Caco-2 (cell line): ENCODE measurements at regions not wholly inside any gene's neighbourhood (a gene's known extent, or its start where the extent isn't known, plus 50 kb on each side); places are given as distances from the start of the nearest gene placed in this dataset.

ENCODE experiments used
- BruUV-seq: library from RNA; stranded (reverse); fragments of 400-500 nt; replicated peaks from 2 replicates; lab custom pipeline; 2021; lab: Mats Ljungman, UMichigan
- CTCF ChIA-PET: fragments of 300-600 bp; sonication (Branson Sonifier 250); formaldehyde crosslinking; loops from one replicate; lab custom pipeline; 2022; ENCODE audit warnings: antibody characterized with exemption; lab: Charles Lee
- POLR2A ChIA-PET: fragments of 300-600 bp; sonication (Branson Sonifier 250); formaldehyde crosslinking; loops from one replicate; lab custom pipeline; 2022; ENCODE audit warnings: antibody characterized with exemption; lab: Charles Lee
- DNase-seq, 2 experiments: peaks; one replicate each; pipeline versions ENCODE4 v3.0.0 to v3.0.0-alpha.2; 2020 to 2022
- H3K27me3 ChIP-seq: replicated peaks from 2 replicates; pipeline ENCODE4 v1.6.0; 2011; ENCODE audit warnings: low read length; ENCODE audit not compliant: control insufficient read depth, insufficient read depth
- H3K36me3 ChIP-seq: 2 replicates; pipeline ENCODE4 v1.5.1; 2011; ENCODE audit warnings: low read length; ENCODE audit not compliant: control insufficient read depth, insufficient read depth
- H3K4me1 ChIP-seq: fragments of 250-450 bp; sonication (Bioruptor Pico); 2 replicates; pipeline ENCODE4 v1.5.1; 2020; ENCODE audit warnings: mild to moderate bottlenecking
- H3K4me3 ChIP-seq: 2 replicates; pipeline ENCODE4 v1.5.1; 2011; ENCODE audit warnings: low read depth, mild to moderate bottlenecking, control low read depth, low read length
- H3K9me3 ChIP-seq: fragments of 250-450 bp; sonication (Bioruptor Pico); 2 replicates; pipeline ENCODE4 v1.5.1; 2020; ENCODE audit warnings: mild to moderate bottlenecking, moderate library complexity
- H3K27ac Mint-ChIP-seq: one replicate; pipeline ENCODE4 v1.8.0; 2022; ENCODE audit warnings: mixed read lengths; ENCODE audit not compliant: unreplicated experiment
- H3K27me3 Mint-ChIP-seq: one replicate; pipeline ENCODE4 v1.8.0; 2022; ENCODE audit warnings: mixed read lengths; ENCODE audit not compliant: insufficient read depth, unreplicated experiment
- H3K36me3 Mint-ChIP-seq: one replicate; pipeline ENCODE4 v1.8.0; 2022; ENCODE audit warnings: mild to moderate bottlenecking, mixed read lengths; ENCODE audit not compliant: insufficient read depth, unreplicated experiment
- H3K4me1 Mint-ChIP-seq: one replicate; pipeline ENCODE4 v1.8.0; 2022; ENCODE audit warnings: low read depth, mixed read lengths; ENCODE audit not compliant: unreplicated experiment
- H3K4me3 Mint-ChIP-seq: one replicate; pipeline ENCODE4 v1.8.0; 2022; ENCODE audit warnings: mild to moderate bottlenecking, moderate library complexity, mixed read lengths; ENCODE audit not compliant: unreplicated experiment
- H3K9me3 Mint-ChIP-seq: one replicate; pipeline ENCODE4 v1.8.0; 2022; ENCODE audit warnings: mixed read lengths; ENCODE audit not compliant: unreplicated experiment
- CTCF ChIP-seq, 2 experiments: fragments of 200-600 bp in 1 of 2; IDR thresholded peaks; 1 replicate in 1 of 2; 2 replicates in 1 of 2; pipeline versions ENCODE4 v1.5.1 to v1.8.0; 2011 to 2022; ENCODE audit warnings: antibody characterized with exemption in 1 of 2, control low read depth in 1 of 2, inconsistent platforms in 1 of 2, low read depth in 1 of 2, low read length in 1 of 2, mild to moderate bottlenecking in 1 of 2, moderate library complexity in 1 of 2; ENCODE audit not compliant: insufficient read depth in 1 of 2, severe bottlenecking in 1 of 2, unreplicated experiment in 1 of 2
- intact Hi-C: fragments of 100-400 bp; cut with micrococcal nuclease; formaldehyde crosslinking; loops from one replicate; pipeline ENCODE4 v1.10.0; 2022; ENCODE audit not compliant: unreplicated experiment

GRCh38 chrX:97666890-97667289, 783.2 kb downstream of the RPA4 start:
- Mint-ChIP-seq H3K4me1 (no peaks in the 10 kb centered on the region), H3K36me3 (no peaks in the 10 kb centered on the region), H3K27ac (no peak overlapping the region), H3K4me3 (no peak overlapping the region), H3K9me3 (no peaks in the 10 kb centered on the region), H3K27me3 (no peaks in the 10 kb centered on the region)
- no TSS peak for BruUV-seq
- no peaks in the 10 kb centered on the region for H3K9me3 ChIP-seq
- H3K27me3 ChIP-seq: no peaks in the 10 kb centered on the region
- POLR2A ChIA-PET: no interaction called here
- intact Hi-C loops: no loop called here
- CTCF ChIA-PET: no interaction called here
- TF ChIP-seq CTCF (IDR thresholded peaks at IDR 0.05; ENCODE audit: insufficient read depth in 1 of 2, low read depth in 1 of 2, low read length in 1 of 2, severe bottlenecking in 1 of 2, unreplicated experiment in 1 of 2): no peak
- no peak overlapping the region for H3K4me3 ChIP-seq
- no peak for DNase-seq
- H3K4me1 ChIP-seq: no peaks in the 10 kb centered on the region
- no peaks in the 10 kb centered on the region for H3K36me3 ChIP-seq

- Histone ChIP-seq H3K27me3 (no peaks in the 10 kb centered on the region), H3K4me1 (no peaks in the 10 kb centered on the region), H3K4me3 (no peak overlapping the region), H3K36me3 (no peaks in the 10 kb centered on the region), H3K9me3 (no peaks in the 10 kb centered on the region)
- BruUV-seq: no TSS peak
- Mint-ChIP-seq H3K4me1 (no peaks in the 10 kb centered on the region), H3K4me3 (no peak overlapping the region), H3K9me3 (no peaks in the 10 kb centered on the region), H3K27ac (no peak overlapping the region), H3K36me3 (no peaks in the 10 kb centered on the region), H3K27me3 (no peaks in the 10 kb centered on the region)
- DNase-seq: no peak
- POLR2A ChIA-PET: no interaction called here
- no peak for TF ChIP-seq CTCF (IDR thresholded peaks at IDR 0.05; ENCODE audit: insufficient read depth in 1 of 2, low read depth in 1 of 2, low read length in 1 of 2, severe bottlenecking in 1 of 2, unreplicated experiment in 1 of 2)
- intact Hi-C loops: no loop called here
- CTCF ChIA-PET: no interaction called here
Measured at GRCh38 chrX:97668126-97668525, 784.4 kb downstream of the RPA4 start.

GRCh38 chrX:97672138-97672537, 788.4 kb downstream of the RPA4 start:
- Histone ChIP-seq H3K4me1 (no peaks in the 10 kb centered on the region), H3K9me3 (no peaks in the 10 kb centered on the region), H3K27me3 (no peaks in the 10 kb centered on the region), H3K4me3 (no peak overlapping the region), H3K36me3 (no peaks in the 10 kb centered on the region)
- H3K27ac Mint-ChIP-seq: no peak overlapping the region
- POLR2A ChIA-PET: no interaction called here
- H3K36me3 Mint-ChIP-seq: no peaks in the 10 kb centered on the region
- H3K4me3 Mint-ChIP-seq: no peak overlapping the region
- no TSS peak for BruUV-seq
- no peak for TF ChIP-seq CTCF (IDR thresholded peaks at IDR 0.05; ENCODE audit: insufficient read depth in 1 of 2, low read depth in 1 of 2, low read length in 1 of 2, severe bottlenecking in 1 of 2, unreplicated experiment in 1 of 2)
- intact Hi-C loops: no loop called here
- H3K27me3 Mint-ChIP-seq: no peaks in the 10 kb centered on the region
- CTCF ChIA-PET: no interaction called here
- H3K9me3 Mint-ChIP-seq: no peaks in the 10 kb centered on the region
- DNase-seq: no peak
- no peaks in the 10 kb centered on the region for H3K4me1 Mint-ChIP-seq
